ENCODE measurements at regions not wholly inside any gene's neighbourhood (a gene's known extent, or its start where the extent isn't known, plus 50 kb on each side); places are given as distances from the start of the nearest gene placed in this dataset.

DNA sequence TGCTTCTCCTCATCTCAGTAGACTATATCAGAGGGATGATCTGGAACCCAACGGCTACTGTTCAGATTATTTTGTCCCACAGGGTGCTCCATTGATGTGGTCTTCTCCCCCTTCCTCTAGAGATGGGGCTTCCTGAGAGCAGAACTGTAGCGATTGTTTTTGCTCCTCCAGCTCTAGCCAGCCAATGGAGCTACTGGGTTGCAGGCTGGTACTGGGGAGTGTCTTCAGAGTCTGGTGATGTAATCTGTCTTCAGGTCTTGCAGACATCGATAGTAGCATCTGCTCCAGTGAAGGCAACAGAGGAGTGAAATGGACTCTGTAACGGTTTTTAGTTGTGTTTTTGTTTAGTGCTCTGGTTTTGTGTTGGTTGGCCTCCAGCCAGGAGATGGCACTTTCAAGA, 621.9 kb downstream of the RNF144A start:
- Histone ChIP-seq H2AFZ (ENCODE audit: low read depth, low read length) (no peak overlapping the region), H3F3A (ENCODE audit: insufficient read depth, low read length, poor library complexity, severe bottlenecking) (no peaks in the 10 kb centered on the region), H3K27me3 (ENCODE audit: insufficient read depth, low read depth, low read length) (no peaks in the 10 kb centered on the region), H3K36me3 (ENCODE audit: insufficient read depth, low read length) (no peaks in the 10 kb centered on the region), H3K9ac (ENCODE audit: low read length) (no peak overlapping the region), H3K4me3 (ENCODE audit: low read length) (no peak overlapping the region), H3K27ac (ENCODE audit: low read length) (no peak overlapping the region), H3K9me3 (ENCODE audit: low read length) (no peaks in the 10 kb centered on the region), H3K9me2 (ENCODE audit: insufficient read depth, low read length) (no peaks in the 10 kb centered on the region), H4K20me1 (ENCODE audit: insufficient read depth) (no peaks in the 10 kb centered on the region), H3K4me2 (ENCODE audit: low read length) (no peak overlapping the region), H3K79me2 (replicated peaks; ENCODE audit: insufficient read depth, low read length) (no peaks in the 10 kb centered on the region)
- TF ChIP-seq MXI1 (conservative IDR thresholded peaks at IDR 0.05; ENCODE audit: poor library complexity, severe bottlenecking) (no peak), EP300 (conservative IDR thresholded peaks at IDR 0.05; ENCODE audit: poor library complexity, severe bottlenecking) (no peak), POLR2AphosphoS5 (IDR thresholded peaks at IDR 0.05) (no peak), RAD21 (conservative IDR thresholded peaks at IDR 0.05) (no peak), EZH2 (IDR thresholded peaks at IDR 0.05; ENCODE audit: borderline replicate concordance, insufficient read depth, low read length, poor library complexity, severe bottlenecking) (no peak), TAF1 (IDR thresholded peaks at IDR 0.05; ENCODE audit: low read depth) (no peak), SMC3 (conservative IDR thresholded peaks at IDR 0.05; ENCODE audit: poor library complexity) (no peak)
- TF ChIP-seq, protein P1, sequence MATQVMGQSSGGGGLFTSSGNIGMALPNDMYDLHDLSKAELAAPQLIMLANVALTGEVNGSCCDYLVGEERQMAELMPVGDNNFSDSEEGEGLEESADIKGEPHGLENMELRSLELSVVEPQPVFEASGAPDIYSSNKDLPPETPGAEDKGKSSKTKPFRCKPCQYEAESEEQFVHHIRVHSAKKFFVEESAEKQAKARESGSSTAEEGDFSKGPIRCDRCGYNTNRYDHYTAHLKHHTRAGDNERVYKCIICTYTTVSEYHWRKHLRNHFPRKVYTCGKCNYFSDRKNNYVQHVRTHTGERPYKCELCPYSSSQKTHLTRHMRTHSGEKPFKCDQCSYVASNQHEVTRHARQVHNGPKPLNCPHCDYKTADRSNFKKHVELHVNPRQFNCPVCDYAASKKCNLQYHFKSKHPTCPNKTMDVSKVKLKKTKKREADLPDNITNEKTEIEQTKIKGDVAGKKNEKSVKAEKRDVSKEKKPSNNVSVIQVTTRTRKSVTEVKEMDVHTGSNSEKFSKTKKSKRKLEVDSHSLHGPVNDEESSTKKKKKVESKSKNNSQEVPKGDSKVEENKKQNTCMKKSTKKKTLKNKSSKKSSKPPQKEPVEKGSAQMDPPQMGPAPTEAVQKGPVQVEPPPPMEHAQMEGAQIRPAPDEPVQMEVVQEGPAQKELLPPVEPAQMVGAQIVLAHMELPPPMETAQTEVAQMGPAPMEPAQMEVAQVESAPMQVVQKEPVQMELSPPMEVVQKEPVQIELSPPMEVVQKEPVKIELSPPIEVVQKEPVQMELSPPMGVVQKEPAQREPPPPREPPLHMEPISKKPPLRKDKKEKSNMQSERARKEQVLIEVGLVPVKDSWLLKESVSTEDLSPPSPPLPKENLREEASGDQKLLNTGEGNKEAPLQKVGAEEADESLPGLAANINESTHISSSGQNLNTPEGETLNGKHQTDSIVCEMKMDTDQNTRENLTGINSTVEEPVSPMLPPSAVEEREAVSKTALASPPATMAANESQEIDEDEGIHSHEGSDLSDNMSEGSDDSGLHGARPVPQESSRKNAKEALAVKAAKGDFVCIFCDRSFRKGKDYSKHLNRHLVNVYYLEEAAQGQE (IDR thresholded peaks at IDR 0.05; ENCODE audit: borderline replicate concordance) = no peak
- TF ChIP-seq, protein P2, sequence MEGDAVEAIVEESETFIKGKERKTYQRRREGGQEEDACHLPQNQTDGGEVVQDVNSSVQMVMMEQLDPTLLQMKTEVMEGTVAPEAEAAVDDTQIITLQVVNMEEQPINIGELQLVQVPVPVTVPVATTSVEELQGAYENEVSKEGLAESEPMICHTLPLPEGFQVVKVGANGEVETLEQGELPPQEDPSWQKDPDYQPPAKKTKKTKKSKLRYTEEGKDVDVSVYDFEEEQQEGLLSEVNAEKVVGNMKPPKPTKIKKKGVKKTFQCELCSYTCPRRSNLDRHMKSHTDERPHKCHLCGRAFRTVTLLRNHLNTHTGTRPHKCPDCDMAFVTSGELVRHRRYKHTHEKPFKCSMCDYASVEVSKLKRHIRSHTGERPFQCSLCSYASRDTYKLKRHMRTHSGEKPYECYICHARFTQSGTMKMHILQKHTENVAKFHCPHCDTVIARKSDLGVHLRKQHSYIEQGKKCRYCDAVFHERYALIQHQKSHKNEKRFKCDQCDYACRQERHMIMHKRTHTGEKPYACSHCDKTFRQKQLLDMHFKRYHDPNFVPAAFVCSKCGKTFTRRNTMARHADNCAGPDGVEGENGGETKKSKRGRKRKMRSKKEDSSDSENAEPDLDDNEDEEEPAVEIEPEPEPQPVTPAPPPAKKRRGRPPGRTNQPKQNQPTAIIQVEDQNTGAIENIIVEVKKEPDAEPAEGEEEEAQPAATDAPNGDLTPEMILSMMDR (IDR thresholded peaks at IDR 0.05; ENCODE audit: poor library complexity, severe bottlenecking) = no peak

DNA sequence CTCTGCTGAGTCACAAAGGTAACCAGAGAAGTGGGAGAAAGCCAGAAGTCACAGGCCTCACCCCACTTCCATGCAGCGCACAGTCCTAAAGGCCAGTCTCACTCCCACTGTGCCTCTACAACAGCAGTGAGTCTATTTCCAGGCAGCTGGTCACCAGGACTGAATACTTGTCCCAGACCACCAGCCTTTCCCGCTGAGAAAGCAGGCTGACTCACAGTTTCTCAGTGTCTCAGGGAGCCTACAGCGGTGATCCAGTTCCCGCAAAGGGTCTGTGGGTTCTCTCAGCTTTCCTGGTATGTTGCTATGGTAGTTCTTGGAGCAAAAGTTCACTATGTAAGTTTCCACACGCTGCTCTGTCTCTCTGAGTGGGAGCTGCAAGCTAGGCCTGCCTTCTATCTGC, 622.5 kb downstream of the RNF144A start:
- H3K79me2 ChIP-seq (replicated peaks; ENCODE audit: insufficient read depth, low read length) = no peaks in the 10 kb centered on the region
- H3K4me2 ChIP-seq (ENCODE audit: low read length) = no peak overlapping the region
- no peaks in the 10 kb centered on the region for H4K20me1 ChIP-seq (ENCODE audit: insufficient read depth)
- no peak for TF ChIP-seq EZH2 (IDR thresholded peaks at IDR 0.05; ENCODE audit: borderline replicate concordance, insufficient read depth, low read length, poor library complexity, severe bottlenecking)
- no peak for TF ChIP-seq SMC3 (conservative IDR thresholded peaks at IDR 0.05; ENCODE audit: poor library complexity)
- H3K36me3 ChIP-seq (ENCODE audit: insufficient read depth, low read length) = no peaks in the 10 kb centered on the region
- no peaks in the 10 kb centered on the region for H3K27me3 ChIP-seq (ENCODE audit: insufficient read depth, low read depth, low read length)
- no peak overlapping the region for H3K27ac ChIP-seq (ENCODE audit: low read length)
- H3K9me3 ChIP-seq (ENCODE audit: low read length) = no peaks in the 10 kb centered on the region
- no peaks in the 10 kb centered on the region for H3F3A ChIP-seq (ENCODE audit: insufficient read depth, low read length, poor library complexity, severe bottlenecking)
- no peak overlapping the region for H2AFZ ChIP-seq (ENCODE audit: low read depth, low read length)
- no peak overlapping the region for H3K9ac ChIP-seq (ENCODE audit: low read length)
- no peaks in the 10 kb centered on the region for H3K9me2 ChIP-seq (ENCODE audit: insufficient read depth, low read length)
- no peak overlapping the region for H3K4me3 ChIP-seq (ENCODE audit: low read length)

Data from neural cell (in vitro differentiated cells).